ENCODE measurements at regions not wholly inside any gene's neighbourhood (a gene's known extent, or its start where the extent isn't known, plus 50 kb on each side); places are given as distances from the start of the nearest gene placed in this dataset.

GRCh38 chr16:5916711-5917191, 819.2 kb upstream of the EEF2KMT start:
- no peak for TF ChIP-seq ZNF70 (CRISPR knock-in tag; IDR thresholded peaks at IDR 0.05)
- TF ChIP-seq ZFP30 (CRISPR knock-in tag; IDR thresholded peaks at IDR 0.05): no peak
- no peak for TF ChIP-seq OSR1 (CRISPR knock-in tag; IDR thresholded peaks at IDR 0.05)
- no peak for TF ChIP-seq GLIS3 (CRISPR knock-in tag; IDR thresholded peaks at IDR 0.05)
- no peak for TF ChIP-seq ZFP3 (CRISPR knock-in tag; IDR thresholded peaks at IDR 0.05)
- TF ChIP-seq TCF4 (CRISPR knock-in tag; IDR thresholded peaks at IDR 0.05; ENCODE audit: borderline replicate concordance): no peak
- no peak for TF ChIP-seq ARNTL (CRISPR knock-in tag; IDR thresholded peaks at IDR 0.05; ENCODE audit: borderline replicate concordance, low read depth)
- TF ChIP-seq CREB5 (CRISPR knock-in tag; IDR thresholded peaks at IDR 0.05; ENCODE audit: low read depth): no peak
- TF ChIP-seq RARB (CRISPR knock-in tag; IDR thresholded peaks at IDR 0.05): no peak
- no peak for TF ChIP-seq PATZ1 (CRISPR knock-in tag; IDR thresholded peaks at IDR 0.05; ENCODE audit: borderline replicate concordance)
- no peak for TF ChIP-seq ISL1 (CRISPR knock-in tag; IDR thresholded peaks at IDR 0.05)
- TF ChIP-seq CSDC2 (CRISPR knock-in tag; IDR thresholded peaks at IDR 0.05): no peak

Data from SK-N-SH treated with all-trans-retinoic acid at 6 μM for 48 hours (cell line).